H9 (cell line): ENCODE measurements at regions not wholly inside any gene's neighbourhood (a gene's known extent, or its start where the extent isn't known, plus 50 kb on each side); places are given as distances from the start of the nearest gene placed in this dataset.

ENCODE experiments used
- DNase-seq: peaks from one replicate; pipeline ENCODE4 v3.0.0-alpha.2; 2017
- H2AFZ ChIP-seq: one replicate; pipeline ENCODE4 v1.6.1; 2013; ENCODE audit warnings: mild to moderate bottlenecking, low read length, control low read depth, moderate library complexity
- H2AK5ac ChIP-seq: 2 replicates; pipeline ENCODE4 v1.6.1; 2013; ENCODE audit warnings: low read length, control low read depth, mixed read lengths; ENCODE audit not compliant: insufficient read length
- H2BK120ac ChIP-seq: one replicate; pipeline ENCODE4 v1.6.1; 2013; ENCODE audit warnings: low read depth, mild to moderate bottlenecking, low read length, control low read depth, inconsistent platforms; ENCODE audit not compliant: poor library complexity, severe bottlenecking
- H2BK12ac ChIP-seq: 2 replicates; pipeline ENCODE4 v1.6.1; 2013; ENCODE audit warnings: low read length, control low read depth, mixed read lengths, low read depth; ENCODE audit not compliant: insufficient read length
- H2BK15ac ChIP-seq: 2 replicates; pipeline ENCODE4 v1.6.1; 2013; ENCODE audit warnings: low read depth, low read length, control low read depth
- H2BK20ac ChIP-seq: one replicate; pipeline ENCODE4 v1.6.1; 2013; ENCODE audit warnings: low read depth, mild to moderate bottlenecking, low read length, control low read depth, inconsistent platforms; ENCODE audit not compliant: poor library complexity, severe bottlenecking
- H2BK5ac ChIP-seq: 2 replicates; pipeline ENCODE4 v1.6.1; 2013; ENCODE audit warnings: low read length, control low read depth, mixed read lengths; ENCODE audit not compliant: insufficient read length
- H3K14ac ChIP-seq: 2 replicates; pipeline ENCODE4 v1.6.1; 2013; ENCODE audit warnings: low read length, control low read depth; ENCODE audit not compliant: insufficient read depth
- H3K18ac ChIP-seq: 2 replicates; pipeline ENCODE4 v1.6.1; 2013; ENCODE audit warnings: low read depth, mild to moderate bottlenecking, mixed read lengths, low read length, control low read depth; ENCODE audit not compliant: insufficient read length
- H3K23ac ChIP-seq: 2 replicates; pipeline ENCODE4 v1.6.1; 2013; ENCODE audit warnings: low read length, control low read depth, mixed read lengths, low read depth; ENCODE audit not compliant: insufficient read length
- H3K23me2 ChIP-seq: 2 replicates; pipeline ENCODE4 v1.6.1; 2013; ENCODE audit warnings: low read depth, mild to moderate bottlenecking, mixed read lengths, low read length, control low read depth; ENCODE audit not compliant: insufficient read length, poor library complexity, severe bottlenecking
- H3K27ac ChIP-seq: 2 replicates; pipeline ENCODE4 v1.5.1; 2013; ENCODE audit warnings: low read length, control low read depth, mixed read lengths, low read depth; ENCODE audit not compliant: insufficient read length
- H3K27me3 ChIP-seq: 2 replicates; pipeline ENCODE4 v1.6.1; 2013; ENCODE audit warnings: low read length, control low read depth, inconsistent platforms; ENCODE audit not compliant: insufficient read depth
- H3K4ac ChIP-seq: 2 replicates; pipeline ENCODE4 v1.6.1; 2013; ENCODE audit warnings: low read depth, mild to moderate bottlenecking, control low read depth, inconsistent platforms, low read length, moderate library complexity
- H3K4me1 ChIP-seq: 2 replicates; pipeline ENCODE4 v1.6.1; 2013; ENCODE audit warnings: low read length, control low read depth, inconsistent platforms; ENCODE audit not compliant: insufficient read depth
- H3K4me2 ChIP-seq: 2 replicates; pipeline ENCODE4 v1.6.1; 2013; ENCODE audit warnings: low read length, control low read depth, mixed read lengths; ENCODE audit not compliant: insufficient read length, insufficient read depth
- H3K56ac ChIP-seq: 2 replicates; pipeline ENCODE4 v1.6.1; 2013; ENCODE audit warnings: low read depth, mild to moderate bottlenecking, mixed read lengths, low read length, control low read depth; ENCODE audit not compliant: insufficient read length
- H3K79me1 ChIP-seq: 2 replicates; pipeline ENCODE4 v1.6.1; 2013; ENCODE audit warnings: low read depth, mild to moderate bottlenecking, moderate library complexity, low read length, control low read depth, inconsistent platforms; ENCODE audit not compliant: insufficient read depth, poor library complexity, severe bottlenecking
- H3K79me2 ChIP-seq: 2 replicates; pipeline ENCODE4 v1.6.1; 2013; ENCODE audit warnings: low read length, control low read depth, inconsistent platforms; ENCODE audit not compliant: insufficient read depth
- H3K9ac ChIP-seq: 2 replicates; pipeline ENCODE4 v1.6.1; 2013; ENCODE audit warnings: low read length, control low read depth, mixed read lengths; ENCODE audit not compliant: insufficient read length; ENCODE audit errors: extremely low read depth
- H3K9me3 ChIP-seq: one replicate; pipeline ENCODE4 v1.6.1; 2013; ENCODE audit warnings: low read depth, low read length, inconsistent platforms; ENCODE audit not compliant: control insufficient read depth
- H3T11ph ChIP-seq: one replicate; pipeline ENCODE4 v1.6.1; 2013; ENCODE audit warnings: mild to moderate bottlenecking, low read length, control low read depth, inconsistent platforms
- H4K20me1 ChIP-seq: one replicate; pipeline ENCODE4 v1.6.1; 2013; ENCODE audit not compliant: control insufficient read depth, insufficient read length, insufficient read depth
- H4K5ac ChIP-seq: 2 replicates; pipeline ENCODE4 v1.6.1; 2013; ENCODE audit warnings: low read depth, mild to moderate bottlenecking, mixed read lengths, low read length, control low read depth; ENCODE audit not compliant: insufficient read length
- H4K8ac ChIP-seq: replicated peaks from 2 replicates; pipeline ENCODE4 v1.6.1; 2013; ENCODE audit warnings: low read length, control low read depth, mixed read lengths, low read depth; ENCODE audit not compliant: insufficient read length
- H4K91ac ChIP-seq: 2 replicates; pipeline ENCODE4 v1.6.1; 2013; ENCODE audit warnings: low read depth, mild to moderate bottlenecking, moderate library complexity, mixed read lengths, low read length, control low read depth; ENCODE audit not compliant: insufficient read length
- H3K27ac Mint-ChIP-seq, 3 experiments: 2 replicates in 2 of 3; 3 replicates in 1 of 3; pipeline ENCODE4 v1.8.0; 2020 to 2021; ENCODE audit warnings: mixed read lengths in 3 of 3, mild to moderate bottlenecking in 1 of 3, moderate library complexity in 1 of 3
- H3K27me3 Mint-ChIP-seq: 2 replicates; pipeline ENCODE4 v1.8.0; 2021; ENCODE audit warnings: low read depth, mild to moderate bottlenecking, moderate library complexity, mixed read lengths
- H3K36me3 Mint-ChIP-seq, 3 experiments: 2 replicates in 2 of 3; 3 replicates in 1 of 3; pipeline ENCODE4 v1.8.0; 2020 to 2021; ENCODE audit warnings: low read depth in 3 of 3, mixed read lengths in 3 of 3; ENCODE audit not compliant: insufficient read depth in 1 of 3
- H3K4me1 Mint-ChIP-seq, 2 experiments: 2 replicates each; pipeline ENCODE4 v1.8.0; 2020; ENCODE audit warnings: mixed read lengths in 2 of 2
- H3K4me3 Mint-ChIP-seq, 2 experiments: 2 replicates in 1 of 2; 3 replicates in 1 of 2; pipeline ENCODE4 v1.8.0; 2020 to 2021; ENCODE audit warnings: mild to moderate bottlenecking in 2 of 2, mixed read lengths in 2 of 2, moderate library complexity in 1 of 2
- H3K9me3 Mint-ChIP-seq, 2 experiments: 2 replicates in 1 of 2; 3 replicates in 1 of 2; pipeline ENCODE4 v1.8.0; 2020; ENCODE audit warnings: mild to moderate bottlenecking in 2 of 2, mixed read lengths in 2 of 2, moderate library complexity in 1 of 2
- WGBS: extraction: QIAGEN DNeasy Blood & Tissue Kit; methylation state at CpG from one replicate; pipeline ENCODE4 v1.1.7; 2013; ENCODE audit warnings: missing lambda C conversion rate, low lambda C conversion rate, mixed read lengths; ENCODE audit not compliant: insufficient read length; ENCODE audit errors: extremely low coverage; 5-methylcytosine and 5-hydroxymethylcytosine counted together
- TF ChIP-seq, protein P1 (sequence below): fragments of 200-600 bp; sonication (generic); conservative IDR thresholded peaks from 3 replicates; pipeline ENCODE4 v1.8.0; 2021; ENCODE audit warnings: antibody characterized with exemption, mild to moderate bottlenecking

DNA sequence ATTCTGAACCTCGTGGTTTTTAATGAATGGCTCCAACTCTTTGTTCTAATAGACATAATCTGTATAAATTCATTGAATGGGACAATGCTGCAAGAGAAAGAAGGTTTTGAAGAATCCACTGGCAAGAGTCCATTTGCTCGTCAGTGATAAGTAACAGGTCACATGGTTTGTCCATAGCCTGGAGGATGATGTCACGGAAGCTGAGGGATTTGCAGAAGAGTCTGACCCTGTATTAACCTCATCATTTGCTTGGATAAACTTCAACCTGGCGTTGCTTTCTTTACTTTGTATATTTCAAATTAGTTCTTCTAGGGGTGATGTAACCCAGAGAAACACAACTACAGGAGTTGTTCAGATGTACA, 197.4 kb downstream of the GAS1 start:
- Histone ChIP-seq H3K79me1 (no peaks in the 10 kb centered on the region), H4K91ac (no peak overlapping the region), H2BK20ac (no peak overlapping the region), H3T11ph (no peak overlapping the region), H4K5ac (no peak overlapping the region), H2BK12ac (no peak overlapping the region), H2AFZ (no peak overlapping the region), H4K8ac (no peak overlapping the region), H2BK15ac (no peak overlapping the region), H3K18ac (no peak overlapping the region), H3K9ac (no peak overlapping the region), H2AK5ac (no peak overlapping the region), H3K4ac (no peak overlapping the region), H4K20me1 (no peaks in the 10 kb centered on the region), H2BK120ac (no peak overlapping the region), H3K23me2 (no peaks in the 10 kb centered on the region), H3K4me2 (no peak overlapping the region), H3K79me2 (no peaks in the 10 kb centered on the region), H3K27me3 (no peaks in the 10 kb centered on the region), H2BK5ac (no peak overlapping the region), H3K9me3 (no peaks in the 10 kb centered on the region), H3K4me1 (no peaks in the 10 kb centered on the region), H3K27ac (no peak overlapping the region), H3K14ac (no peak overlapping the region), H3K23ac (no peak overlapping the region), H3K56ac (no peak overlapping the region)
- no CpG with 5 or more reads among the region's 4 CpGs for WGBS
- Mint-ChIP-seq H3K27me3 (peaks cover 4% of the 10 kb centered on the region; the same call in 1 of the 2 replicates), H3K4me3 (no peak overlapping the region), H3K4me1 (no peaks in the 10 kb centered on the region), H3K36me3 (no peaks in the 10 kb centered on the region), H3K9me3 (no peaks in the 10 kb centered on the region), H3K27ac (no peak overlapping the region)
- TF ChIP-seq, protein P1, sequence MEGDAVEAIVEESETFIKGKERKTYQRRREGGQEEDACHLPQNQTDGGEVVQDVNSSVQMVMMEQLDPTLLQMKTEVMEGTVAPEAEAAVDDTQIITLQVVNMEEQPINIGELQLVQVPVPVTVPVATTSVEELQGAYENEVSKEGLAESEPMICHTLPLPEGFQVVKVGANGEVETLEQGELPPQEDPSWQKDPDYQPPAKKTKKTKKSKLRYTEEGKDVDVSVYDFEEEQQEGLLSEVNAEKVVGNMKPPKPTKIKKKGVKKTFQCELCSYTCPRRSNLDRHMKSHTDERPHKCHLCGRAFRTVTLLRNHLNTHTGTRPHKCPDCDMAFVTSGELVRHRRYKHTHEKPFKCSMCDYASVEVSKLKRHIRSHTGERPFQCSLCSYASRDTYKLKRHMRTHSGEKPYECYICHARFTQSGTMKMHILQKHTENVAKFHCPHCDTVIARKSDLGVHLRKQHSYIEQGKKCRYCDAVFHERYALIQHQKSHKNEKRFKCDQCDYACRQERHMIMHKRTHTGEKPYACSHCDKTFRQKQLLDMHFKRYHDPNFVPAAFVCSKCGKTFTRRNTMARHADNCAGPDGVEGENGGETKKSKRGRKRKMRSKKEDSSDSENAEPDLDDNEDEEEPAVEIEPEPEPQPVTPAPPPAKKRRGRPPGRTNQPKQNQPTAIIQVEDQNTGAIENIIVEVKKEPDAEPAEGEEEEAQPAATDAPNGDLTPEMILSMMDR, result no peak
- no peak for DNase-seq
